Stomach (tissue), 4 donors: ENCODE measurements at regions not wholly inside any gene's neighbourhood (a gene's known extent, or its start where the extent isn't known, plus 50 kb on each side); places are given as distances from the start of the nearest gene placed in this dataset.

Experiments used
- POLR2AphosphoS5 ChIP-seq, 3 donors: sonication (generic); formaldehyde crosslinking; IDR thresholded peaks; one replicate each; pipeline ENCODE4 v1.6.1; 2016; ENCODE audit warnings: antibody characterized with exemption in 3 of 3
- TF ChIP-seq, protein P1 (sequence below), 7 experiments: fragments of 450-650 bp in 4 of 7; fragments of 200-600 bp in 3 of 7; sonication (generic) in 3 of 7; IDR thresholded peaks; one replicate each; pipeline ENCODE4 v1.5.1; 2016 to 2019; ENCODE audit warnings: antibody characterized with exemption in 7 of 7, control low read depth in 2 of 7, mild to moderate bottlenecking in 1 of 7

DNA sequence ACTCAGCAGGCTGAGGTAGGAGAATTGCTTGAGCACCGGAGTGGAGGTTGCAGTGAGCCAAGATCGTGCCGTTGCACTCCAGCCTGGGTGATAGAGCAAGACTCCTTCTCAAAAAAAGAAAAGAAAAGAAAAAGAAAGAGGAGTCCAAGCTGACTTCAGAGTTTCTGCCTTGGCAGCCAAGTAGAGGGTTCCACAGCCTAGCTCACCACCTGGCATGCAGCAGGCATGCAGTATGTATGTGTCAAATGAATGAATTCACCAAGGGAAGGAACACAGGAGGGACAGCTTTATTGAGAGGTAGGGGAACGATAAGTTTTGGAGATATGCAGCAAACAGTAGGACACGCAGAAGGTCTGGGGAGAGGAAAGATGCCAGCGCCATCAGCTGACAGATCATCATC lies 230.4 kb downstream of the BUD13 start:
- TF ChIP-seq POLR2AphosphoS5 (IDR thresholded peaks at IDR 0.05): no peak
- TF ChIP-seq, protein P1, sequence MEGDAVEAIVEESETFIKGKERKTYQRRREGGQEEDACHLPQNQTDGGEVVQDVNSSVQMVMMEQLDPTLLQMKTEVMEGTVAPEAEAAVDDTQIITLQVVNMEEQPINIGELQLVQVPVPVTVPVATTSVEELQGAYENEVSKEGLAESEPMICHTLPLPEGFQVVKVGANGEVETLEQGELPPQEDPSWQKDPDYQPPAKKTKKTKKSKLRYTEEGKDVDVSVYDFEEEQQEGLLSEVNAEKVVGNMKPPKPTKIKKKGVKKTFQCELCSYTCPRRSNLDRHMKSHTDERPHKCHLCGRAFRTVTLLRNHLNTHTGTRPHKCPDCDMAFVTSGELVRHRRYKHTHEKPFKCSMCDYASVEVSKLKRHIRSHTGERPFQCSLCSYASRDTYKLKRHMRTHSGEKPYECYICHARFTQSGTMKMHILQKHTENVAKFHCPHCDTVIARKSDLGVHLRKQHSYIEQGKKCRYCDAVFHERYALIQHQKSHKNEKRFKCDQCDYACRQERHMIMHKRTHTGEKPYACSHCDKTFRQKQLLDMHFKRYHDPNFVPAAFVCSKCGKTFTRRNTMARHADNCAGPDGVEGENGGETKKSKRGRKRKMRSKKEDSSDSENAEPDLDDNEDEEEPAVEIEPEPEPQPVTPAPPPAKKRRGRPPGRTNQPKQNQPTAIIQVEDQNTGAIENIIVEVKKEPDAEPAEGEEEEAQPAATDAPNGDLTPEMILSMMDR (IDR thresholded peaks at IDR 0.05): no peak
